ENCODE measurements at regions not wholly inside any gene's neighbourhood (a gene's known extent, or its start where the extent isn't known, plus 50 kb on each side); places are given as distances from the start of the nearest gene placed in this dataset.

DNA sequence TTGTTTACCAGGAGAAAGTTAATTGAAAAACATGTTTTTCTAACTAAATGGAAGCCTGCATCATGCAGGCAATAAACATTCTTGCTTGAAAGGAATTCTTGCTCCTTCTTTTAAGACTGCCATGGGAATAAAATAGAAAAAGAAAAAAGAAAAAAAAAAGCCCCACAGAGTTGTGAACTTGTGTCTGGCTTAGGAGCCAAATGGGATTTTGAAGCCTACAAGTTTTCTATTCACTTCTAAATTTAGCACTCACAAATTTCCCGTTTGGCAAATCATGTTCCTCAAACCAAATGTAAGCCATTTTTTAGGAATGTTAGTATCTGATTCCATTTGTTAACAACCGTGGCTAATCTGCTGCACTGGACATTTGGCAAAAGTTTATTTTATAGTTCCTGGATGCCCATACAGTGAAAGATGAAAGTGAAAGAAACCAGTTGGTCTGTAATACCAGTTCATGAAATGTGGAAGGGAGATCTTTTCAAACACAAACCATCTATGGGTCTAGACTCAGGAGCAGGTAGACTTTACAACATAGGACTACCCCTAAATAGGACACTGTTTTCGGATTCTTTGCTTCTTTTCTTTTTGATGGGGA lies 133.8 kb upstream of the GMNC start:
- Histone ChIP-seq H3K27ac (ENCODE audit: insufficient read depth, low read depth, low read length) (no peak overlapping the region), H3K4me3 (replicated peaks in 1 of 3; ENCODE audit: insufficient read depth in 1 of 3, low read depth in 1 of 3, low read length in 3 of 3) (no peak overlapping the region), H3K9ac (replicated peaks; ENCODE audit: extremely low read depth, insufficient read depth, low read length) (no peak overlapping the region), H4K20me1 (replicated peaks; ENCODE audit: control insufficient read depth, extremely low read depth, insufficient read depth, low read length) (no peaks in the 10 kb centered on the region), H3K9me3 (replicated peaks; ENCODE audit: control insufficient read depth, insufficient read depth, low read length) (no peaks in the 10 kb centered on the region), H3K79me2 (ENCODE audit: control insufficient read depth, insufficient read depth, low read length) (no peaks in the 10 kb centered on the region), H3K4me2 (ENCODE audit: insufficient read depth, low read length) (no peak overlapping the region), H3K36me3 (ENCODE audit: control insufficient read depth in 2 of 2, extremely low read depth in 1 of 2, insufficient read depth in 2 of 2, low read length in 2 of 2) (no peaks in the 10 kb centered on the region), H3K27me3 (ENCODE audit: control insufficient read depth in 2 of 2, insufficient read depth in 2 of 2, low read length in 2 of 2) (no peaks in the 10 kb centered on the region), H2AFZ (ENCODE audit: low read depth, low read length) (no peak overlapping the region), H3K9me1 (replicated peaks; ENCODE audit: control insufficient read depth, extremely low read depth, insufficient read depth, low read length) (no peaks in the 10 kb centered on the region), H3K4me1 (ENCODE audit: control insufficient read depth, extremely low read depth, insufficient read depth, low read length) (no peaks in the 10 kb centered on the region)
- intact Hi-C loops (cut with micrococcal nuclease): no loop called here
- BruUV-seq (replicated peaks): no TSS peak
- TF ChIP-seq EZH2 (IDR thresholded peaks at IDR 0.05; ENCODE audit: borderline replicate concordance, low read depth, low read length, severe bottlenecking) (no peak), POLR2A (IDR thresholded peaks at IDR 0.05; ENCODE audit: low read depth, low read length) (no peak), GATA2 (IDR thresholded peaks at IDR 0.05; ENCODE audit: insufficient read depth, insufficient read length, low read depth, low read length) (no peak), MYC (IDR thresholded peaks at IDR 0.05; ENCODE audit: low read depth, low read length) (no peak), FOS (IDR thresholded peaks at IDR 0.05; ENCODE audit: borderline replicate concordance, insufficient read depth, low read length) (no peak), JUN (IDR thresholded peaks at IDR 0.05; ENCODE audit: borderline replicate concordance, insufficient read depth, insufficient read length, low read depth) (no peak), POLR2AphosphoS5 (IDR thresholded peaks at IDR 0.05; ENCODE audit: insufficient read depth, low read depth, low read length) (no peak)
- TF ChIP-seq, protein P1, sequence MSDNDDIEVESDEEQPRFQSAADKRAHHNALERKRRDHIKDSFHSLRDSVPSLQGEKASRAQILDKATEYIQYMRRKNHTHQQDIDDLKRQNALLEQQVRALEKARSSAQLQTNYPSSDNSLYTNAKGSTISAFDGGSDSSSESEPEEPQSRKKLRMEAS (IDR thresholded peaks at IDR 0.05; ENCODE audit: insufficient read depth, insufficient read length): no peak
- dilution Hi-C loops (cut with MboI; ENCODE audit: extremely low pct_ligation_motif_present, low sequenced_read_pairs): no loop called here
- FAIRE-seq: no peak
- ChIA-PET POLR2A (no interaction called here), CTCF (no interaction called here)
- DNase-seq (ENCODE audit: low read depth, low spot score): no peak

DNA sequence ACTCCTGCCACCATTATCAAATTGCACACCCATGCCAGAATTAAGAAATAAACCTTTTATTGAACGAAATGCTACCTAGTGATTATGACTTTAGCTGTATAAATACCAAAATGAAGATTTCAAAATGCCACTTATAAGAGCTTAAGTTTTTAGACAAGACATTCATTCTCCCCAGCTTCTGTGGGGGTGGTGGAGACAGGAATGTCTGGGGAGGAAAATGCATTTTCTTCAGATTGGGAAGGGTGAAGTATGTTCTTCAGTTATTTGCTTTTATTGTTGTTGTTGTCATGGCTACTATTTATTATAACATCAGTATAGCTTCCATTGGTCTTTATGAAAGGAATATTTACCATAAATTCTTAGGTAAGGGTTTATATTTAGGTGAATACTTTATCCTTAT lies 132.7 kb upstream of the GMNC start:
- H3K9me3 ChIP-seq (replicated peaks; ENCODE audit: control insufficient read depth, insufficient read depth, low read length): no peaks in the 10 kb centered on the region
- intact Hi-C loops (cut with micrococcal nuclease): no loop called here
- H3K27me3 ChIP-seq (ENCODE audit: control insufficient read depth in 2 of 2, insufficient read depth in 2 of 2, low read length in 2 of 2): no peaks in the 10 kb centered on the region
- H3K4me1 ChIP-seq (ENCODE audit: control insufficient read depth, extremely low read depth, insufficient read depth, low read length): no peaks in the 10 kb centered on the region
- no peak overlapping the region for H3K4me3 ChIP-seq (replicated peaks in 1 of 3; ENCODE audit: insufficient read depth in 1 of 3, low read depth in 1 of 3, low read length in 3 of 3)
- no TSS peak for BruUV-seq (replicated peaks)
- ChIA-PET CTCF (no interaction called here), POLR2A (no interaction called here)
- no peaks in the 10 kb centered on the region for H3K9me1 ChIP-seq (replicated peaks; ENCODE audit: control insufficient read depth, extremely low read depth, insufficient read depth, low read length)
- H4K20me1 ChIP-seq (replicated peaks; ENCODE audit: control insufficient read depth, extremely low read depth, insufficient read depth, low read length): no peaks in the 10 kb centered on the region
- FAIRE-seq (no peak), DNase-seq (ENCODE audit: low read depth, low spot score) (no peak)
- no peak for TF ChIP-seq GATA2 (IDR thresholded peaks at IDR 0.05; ENCODE audit: insufficient read depth, insufficient read length, low read depth, low read length)
- TF ChIP-seq, protein P1 (IDR thresholded peaks at IDR 0.05; ENCODE audit: insufficient read depth, insufficient read length): no peak
- TF ChIP-seq MYC (IDR thresholded peaks at IDR 0.05; ENCODE audit: low read depth, low read length): no peak
- TF ChIP-seq POLR2A (IDR thresholded peaks at IDR 0.05; ENCODE audit: low read depth, low read length): no peak
- no peak for TF ChIP-seq CTCF (IDR thresholded peaks at IDR 0.05; ENCODE audit: extremely low read depth in 1 of 2, insufficient read depth in 1 of 2, low read depth in 1 of 2, low read length in 2 of 2)
- no peak for TF ChIP-seq POLR2AphosphoS5 (IDR thresholded peaks at IDR 0.05; ENCODE audit: insufficient read depth, low read depth, low read length)
- no peak for TF ChIP-seq EZH2 (IDR thresholded peaks at IDR 0.05; ENCODE audit: borderline replicate concordance, low read depth, low read length, severe bottlenecking)
- no peak for TF ChIP-seq FOS (IDR thresholded peaks at IDR 0.05; ENCODE audit: borderline replicate concordance, insufficient read depth, low read length)
- TF ChIP-seq JUN (IDR thresholded peaks at IDR 0.05; ENCODE audit: borderline replicate concordance, insufficient read depth, insufficient read length, low read depth): no peak
- H3K27ac ChIP-seq (ENCODE audit: insufficient read depth, low read depth, low read length): no peak overlapping the region
- no peaks in the 10 kb centered on the region for H3K36me3 ChIP-seq (ENCODE audit: control insufficient read depth in 2 of 2, extremely low read depth in 1 of 2, insufficient read depth in 2 of 2, low read length in 2 of 2)
- H3K4me2 ChIP-seq (ENCODE audit: insufficient read depth, low read length): no peak overlapping the region
- H3K79me2 ChIP-seq (ENCODE audit: control insufficient read depth, insufficient read depth, low read length): no peaks in the 10 kb centered on the region
- H2AFZ ChIP-seq (ENCODE audit: low read depth, low read length): no peak overlapping the region
- no peak overlapping the region for H3K9ac ChIP-seq (replicated peaks; ENCODE audit: extremely low read depth, insufficient read depth, low read length)
- dilution Hi-C loops (cut with MboI; ENCODE audit: extremely low pct_ligation_motif_present, low sequenced_read_pairs): no loop called here

Data from endothelial cell of umbilical vein (primary cell).